ENCODE measurements at regions not wholly inside any gene's neighbourhood (a gene's known extent, or its start where the extent isn't known, plus 50 kb on each side); places are given as distances from the start of the nearest gene placed in this dataset.

GRCh38 chr4:156198511-156198910 is 244.8 kb upstream of the CTSO start:
- TF ChIP-seq POLR2A (IDR thresholded peaks at IDR 0.05; ENCODE audit: low read length) = no peak
- TF ChIP-seq GATA1 (IDR thresholded peaks at IDR 0.05; ENCODE audit: low read depth, low read length) = no peak
